ENCODE measurements at regions not wholly inside any gene's neighbourhood (a gene's known extent, or its start where the extent isn't known, plus 50 kb on each side); places are given as distances from the start of the nearest gene placed in this dataset.

- TF ChIP-seq, protein P1, sequence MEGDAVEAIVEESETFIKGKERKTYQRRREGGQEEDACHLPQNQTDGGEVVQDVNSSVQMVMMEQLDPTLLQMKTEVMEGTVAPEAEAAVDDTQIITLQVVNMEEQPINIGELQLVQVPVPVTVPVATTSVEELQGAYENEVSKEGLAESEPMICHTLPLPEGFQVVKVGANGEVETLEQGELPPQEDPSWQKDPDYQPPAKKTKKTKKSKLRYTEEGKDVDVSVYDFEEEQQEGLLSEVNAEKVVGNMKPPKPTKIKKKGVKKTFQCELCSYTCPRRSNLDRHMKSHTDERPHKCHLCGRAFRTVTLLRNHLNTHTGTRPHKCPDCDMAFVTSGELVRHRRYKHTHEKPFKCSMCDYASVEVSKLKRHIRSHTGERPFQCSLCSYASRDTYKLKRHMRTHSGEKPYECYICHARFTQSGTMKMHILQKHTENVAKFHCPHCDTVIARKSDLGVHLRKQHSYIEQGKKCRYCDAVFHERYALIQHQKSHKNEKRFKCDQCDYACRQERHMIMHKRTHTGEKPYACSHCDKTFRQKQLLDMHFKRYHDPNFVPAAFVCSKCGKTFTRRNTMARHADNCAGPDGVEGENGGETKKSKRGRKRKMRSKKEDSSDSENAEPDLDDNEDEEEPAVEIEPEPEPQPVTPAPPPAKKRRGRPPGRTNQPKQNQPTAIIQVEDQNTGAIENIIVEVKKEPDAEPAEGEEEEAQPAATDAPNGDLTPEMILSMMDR (IDR thresholded peaks at IDR 0.05): no peak
- no peak for TF ChIP-seq POLR2AphosphoS5 (IDR thresholded peaks at IDR 0.05; ENCODE audit: low read depth, low read length)
Observed at GRCh38 chr4:19615086-19615689, 636.5 kb upstream of the SLIT2 start.

Measured in Panc1 (cell line).